Fibroblast of lung (primary cell): ENCODE measurements at regions not wholly inside any gene's neighbourhood (a gene's known extent, or its start where the extent isn't known, plus 50 kb on each side); places are given as distances from the start of the nearest gene placed in this dataset.

Experiments used
- CTCF ChIP-seq, 2 donors: IDR thresholded peaks in 1 of 2; conservative IDR thresholded peaks in 1 of 2; 1 replicate in 1 of 2; 2 replicates in 1 of 2; pipeline ENCODE4 v1.5.1; 2011 to 2012; ENCODE audit warnings: low read length in 2 of 2, control low read depth in 1 of 2, inconsistent platforms in 1 of 2, low read depth in 1 of 2, mild to moderate bottlenecking in 1 of 2
- EZH2 ChIP-seq: IDR thresholded peaks from 2 replicates; pipeline ENCODE4 v1.5.1; 2012; ENCODE audit warnings: low read length, control low read depth, mild to moderate bottlenecking; ENCODE audit errors: missing control alignments

- no peak for TF ChIP-seq CTCF (conservative IDR thresholded peaks at IDR 0.05 in 1 of 2, IDR thresholded peaks at IDR 0.05 in 1 of 2; ENCODE audit: low read depth in 1 of 2, low read length in 2 of 2)
- no peak for TF ChIP-seq EZH2
Measured at GRCh38 chrX:13130816-13131215, 86.4 kb upstream of the FAM9C start.
